ENCODE measurements at regions not wholly inside any gene's neighbourhood (a gene's known extent, or its start where the extent isn't known, plus 50 kb on each side); places are given as distances from the start of the nearest gene placed in this dataset.
A peak's percentile ranks its signal among the peaks of the same experiment; 100 is the strongest.

GRCh38 chr6:22394691-22395090 lies 97.9 kb upstream of the PRL start:
- TF ChIP-seq CTCF (IDR thresholded peaks at IDR 0.05; ENCODE audit: low read depth, low read length, missing control alignments) = no peak
- no peak for DNase-seq (ENCODE audit: extremely low read depth, low read depth)
- no peak overlapping the region for H3K4me3 ChIP-seq (replicated peaks; ENCODE audit: low read depth, low read length)

- DNase-seq (ENCODE audit: extremely low read depth, low read depth) = peak; percentile 35
- no peak overlapping the region for H3K4me3 ChIP-seq (replicated peaks; ENCODE audit: low read depth, low read length)
- no peak for TF ChIP-seq CTCF (IDR thresholded peaks at IDR 0.05; ENCODE audit: low read depth, low read length, missing control alignments)
These were observed 102.9 kb upstream of the PRL start for GRCh38 chr6:22399693-22400092.

- no peak overlapping the region for H3K4me3 ChIP-seq (replicated peaks; ENCODE audit: low read depth, low read length)
- no peak for TF ChIP-seq CTCF (IDR thresholded peaks at IDR 0.05; ENCODE audit: low read depth, low read length, missing control alignments)
- no peak for DNase-seq (ENCODE audit: extremely low read depth, low read depth)
These were observed 104.4 kb upstream of the PRL start for GRCh38 chr6:22401206-22401605.

GRCh38 chr6:22401932-22402331 lies 105.1 kb upstream of the PRL start:
- no peak for TF ChIP-seq CTCF (IDR thresholded peaks at IDR 0.05; ENCODE audit: low read depth, low read length, missing control alignments)
- no peak overlapping the region for H3K4me3 ChIP-seq (replicated peaks; ENCODE audit: low read depth, low read length)
- DNase-seq (ENCODE audit: extremely low read depth, low read depth) = no peak

GRCh38 chr6:22409486-22409885 lies 112.7 kb upstream of the PRL start:
- no peak for TF ChIP-seq CTCF (IDR thresholded peaks at IDR 0.05; ENCODE audit: low read depth, low read length, missing control alignments)
- DNase-seq (ENCODE audit: extremely low read depth, low read depth) = peak; percentile 21

GRCh38 chr6:22411376-22412105 lies 114.7 kb upstream of the PRL start:
- no peak overlapping the region for H3K4me3 ChIP-seq (replicated peaks; ENCODE audit: low read depth, low read length)
- TF ChIP-seq CTCF (IDR thresholded peaks at IDR 0.05; ENCODE audit: low read depth, low read length, missing control alignments) = no peak
- peak; percentile 79 for DNase-seq (ENCODE audit: extremely low read depth, low read depth)

More at GRCh38 chr6:22409486-22409885, 112.7 kb upstream of the PRL start:
- no peak overlapping the region for H3K4me3 ChIP-seq (replicated peaks; ENCODE audit: low read depth, low read length)

GRCh38 chr6:22412994-22413393 lies 116.2 kb upstream of the PRL start:
- DNase-seq (ENCODE audit: extremely low read depth, low read depth) = no peak
- no peak for TF ChIP-seq CTCF (IDR thresholded peaks at IDR 0.05; ENCODE audit: low read depth, low read length, missing control alignments)
- H3K4me3 ChIP-seq (replicated peaks; ENCODE audit: low read depth, low read length) = no peak overlapping the region

Measured in HFF-Myc (cell line).